GM18498 (cell line): ENCODE measurements at regions not wholly inside any gene's neighbourhood (a gene's known extent, or its start where the extent isn't known, plus 50 kb on each side); places are given as distances from the start of the nearest gene placed in this dataset.

Experiments
- ATAC-seq: cut with Tn5 transposase; IDR thresholded peaks from one replicate; pipeline ENCODE4 v1.9.1; 2021; ENCODE audit warnings: mild to moderate bottlenecking, moderate library complexity; ENCODE audit not compliant: unreplicated experiment

- ATAC-seq = no peak
Measured at GRCh38 chr17:5635949-5636348, 51.6 kb upstream of the NLRP1 start.

GRCh38 chr17:5638596-5638995 is 54.3 kb upstream of the NLRP1 start:
- ATAC-seq = no peak

- ATAC-seq = no peak
Measured at GRCh38 chr17:5640726-5641125, 56.4 kb upstream of the NLRP1 start.

- ATAC-seq = no peak
Measured at GRCh38 chr17:5642752-5643151, 58.4 kb upstream of the NLRP1 start.

- ATAC-seq = no peak
Measured at GRCh38 chr17:5644065-5644464, 59.8 kb upstream of the NLRP1 start.

DNA sequence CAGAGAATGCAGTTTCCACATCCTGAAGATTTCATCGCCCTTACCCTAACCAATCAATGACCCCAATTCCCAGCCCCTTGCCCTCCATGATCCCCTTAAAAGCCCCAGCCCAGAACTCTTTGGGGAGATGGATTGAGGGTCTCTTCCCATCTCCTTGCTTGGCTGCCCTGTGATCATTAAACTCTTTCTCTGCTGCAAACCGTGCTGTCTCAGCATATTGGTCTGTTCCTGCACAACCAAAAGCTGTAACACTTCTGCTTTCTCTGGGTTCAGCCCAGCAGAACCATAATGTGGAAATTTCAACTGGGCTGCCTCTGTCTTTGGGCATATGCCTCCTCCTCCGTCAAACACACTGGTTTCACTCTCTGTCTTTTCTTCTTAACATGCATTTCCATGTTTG is 67.0 kb upstream of the NLRP1 start:
- no peak for ATAC-seq

DNA sequence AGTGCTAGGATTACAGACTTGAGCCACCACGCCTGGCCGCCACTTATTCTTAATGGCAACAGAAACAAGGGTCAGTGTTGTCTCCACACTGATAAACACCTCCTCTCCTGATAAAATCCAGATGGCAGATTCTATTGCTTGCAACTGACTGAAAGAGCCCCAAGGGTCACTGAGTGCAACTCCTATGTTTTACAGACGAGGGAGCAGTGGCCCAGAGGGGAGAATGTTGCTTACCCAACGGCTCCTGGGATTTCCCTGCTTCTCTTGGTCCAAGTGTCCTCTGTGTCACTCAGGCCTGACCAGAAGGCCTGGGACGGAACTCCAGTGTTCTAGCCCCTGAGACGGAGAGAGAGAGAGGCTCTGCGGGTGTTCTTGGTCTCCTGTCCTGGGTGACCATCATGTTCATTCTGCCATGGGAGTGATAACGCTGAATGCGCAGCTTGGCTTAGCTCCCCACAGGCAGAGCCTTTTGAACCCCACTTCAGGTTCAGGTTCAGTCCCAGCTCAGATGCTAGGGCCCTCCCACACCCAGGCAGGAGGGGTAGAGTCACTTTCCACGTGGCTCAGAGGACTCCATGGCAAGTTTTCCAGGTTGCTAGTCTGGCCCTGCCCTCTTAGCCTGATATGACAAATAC is 77.3 kb upstream of the NLRP1 start:
- ATAC-seq = no peak

GRCh38 chr17:5662409-5663085 is 78.2 kb upstream of the NLRP1 start:
- no peak for ATAC-seq

GRCh38 chr17:5665164-5665563 is 80.9 kb upstream of the NLRP1 start:
- no peak for ATAC-seq

GRCh38 chr17:5667871-5668270 is 83.6 kb upstream of the NLRP1 start:
- ATAC-seq = no peak

GRCh38 chr17:5668557-5669138 is 84.3 kb upstream of the NLRP1 start:
- ATAC-seq = no peak

DNA sequence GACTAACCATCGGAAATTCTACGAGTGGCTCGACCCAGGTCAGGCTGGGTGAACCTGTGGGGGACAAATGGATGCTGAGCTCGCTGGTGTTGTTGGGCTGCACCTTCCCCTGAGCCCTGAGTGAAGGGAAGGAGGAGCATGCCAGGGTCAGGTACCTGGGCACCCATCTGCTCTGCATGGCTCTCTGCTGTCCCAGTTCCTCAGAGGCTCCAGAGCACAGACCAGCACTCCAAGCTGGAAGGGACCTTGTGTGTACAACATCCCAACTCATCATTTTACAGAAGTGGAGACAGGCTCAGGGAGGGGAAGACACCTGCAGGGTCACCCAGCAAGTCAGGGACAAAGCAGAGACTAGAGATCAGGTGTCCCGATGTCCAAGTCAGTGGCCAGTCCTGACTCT is 84.9 kb upstream of the NLRP1 start:
- ATAC-seq = no peak

DNA sequence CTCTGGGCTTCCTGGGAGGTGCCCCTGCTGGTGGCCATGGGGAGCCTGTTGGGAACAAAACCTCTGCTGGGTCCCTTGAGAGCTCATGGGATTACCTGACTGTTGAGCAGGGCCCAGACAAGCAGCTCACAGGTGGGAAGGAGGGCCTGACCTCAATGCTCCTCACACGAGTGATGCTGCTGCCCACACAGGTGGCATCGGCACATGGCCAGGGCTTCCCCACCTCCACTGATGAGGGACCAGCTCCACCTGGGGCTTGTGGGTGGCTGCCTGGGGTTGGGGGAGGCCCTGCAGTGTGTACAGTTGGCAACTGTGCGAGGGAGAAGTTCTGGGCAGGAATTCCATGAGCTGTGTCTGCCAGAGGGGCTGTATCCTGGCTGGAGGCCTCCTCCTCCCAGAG is 87.8 kb upstream of the NLRP1 start:
- no peak for ATAC-seq

DNA sequence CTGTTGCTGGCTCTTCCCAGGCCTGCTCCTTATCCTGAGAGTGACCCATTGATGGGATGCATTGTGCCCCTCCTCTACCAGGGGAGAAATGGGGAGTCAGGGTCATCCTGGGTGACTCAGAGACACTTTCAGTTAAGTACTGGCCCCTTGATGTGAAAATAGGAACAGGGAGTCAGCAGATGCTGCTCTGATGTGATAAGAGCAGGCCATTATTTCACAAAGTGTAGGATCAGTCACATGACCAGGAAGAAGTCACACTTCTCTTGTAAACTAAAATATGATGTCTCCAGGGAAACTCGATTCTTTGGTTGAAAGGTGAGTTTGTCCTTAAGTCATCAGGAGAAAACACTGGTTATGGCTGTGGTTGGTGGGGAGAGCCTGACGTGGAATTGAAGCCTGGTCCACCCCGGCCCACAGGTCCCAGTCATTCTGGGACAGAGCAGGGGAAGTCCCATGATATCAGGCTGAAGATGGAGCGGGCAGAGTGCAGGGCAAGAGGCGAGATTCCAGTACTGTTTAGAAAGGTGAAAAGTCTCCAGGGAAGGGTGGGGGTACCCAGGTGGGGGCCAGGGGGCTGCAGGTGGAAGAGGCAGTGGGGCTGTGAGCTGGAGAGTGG is 88.6 kb upstream of the NLRP1 start:
- no peak for ATAC-seq

GRCh38 chr17:5675625-5676421 is 91.5 kb upstream of the NLRP1 start:
- no peak for ATAC-seq

- ATAC-seq = no peak
Measured at GRCh38 chr17:5677620-5678019, 93.3 kb upstream of the NLRP1 start.

DNA sequence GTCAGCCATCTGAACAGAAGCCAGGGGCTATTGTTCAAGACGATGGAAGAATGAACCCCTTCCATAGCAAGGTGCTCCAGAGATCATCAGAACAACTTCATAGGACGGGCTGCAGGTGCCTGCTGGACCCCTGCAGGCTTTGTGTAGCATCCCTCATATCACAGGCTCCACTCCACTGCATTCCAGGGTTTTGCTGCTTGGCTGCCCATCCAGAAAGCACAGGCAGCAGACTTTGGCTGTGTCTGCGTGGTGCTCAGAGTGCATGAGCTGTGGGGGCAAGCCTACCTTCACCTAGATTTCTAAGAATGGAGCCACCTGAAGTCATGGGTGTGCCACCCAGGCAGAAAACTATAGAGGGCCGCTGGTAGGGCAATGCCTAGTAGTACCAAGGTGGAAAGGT is 93.9 kb upstream of the NLRP1 start:
- ATAC-seq = no peak

GRCh38 chr17:5680766-5681165 is 96.5 kb upstream of the NLRP1 start:
- no peak for ATAC-seq

DNA sequence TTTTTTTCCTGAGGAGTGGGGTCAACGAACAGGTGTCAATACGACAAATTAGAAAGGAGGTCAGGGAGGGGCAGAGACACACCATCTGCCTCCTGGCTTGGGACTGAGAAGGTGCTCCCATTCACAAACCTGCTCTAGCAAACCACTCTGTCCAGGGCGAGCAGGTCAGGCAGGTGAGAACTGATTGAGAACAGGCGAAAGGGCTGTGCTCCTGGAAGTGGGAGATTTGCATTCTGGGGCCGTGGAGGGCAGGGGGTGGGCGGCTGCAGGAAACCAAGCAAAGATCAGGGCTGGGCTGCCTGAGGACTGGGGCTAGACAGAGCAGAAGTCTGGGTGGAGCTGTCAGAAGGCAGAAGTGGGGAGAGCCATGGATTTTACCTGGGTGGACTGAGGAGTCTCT is 98.9 kb upstream of the NLRP1 start:
- no peak for ATAC-seq

GRCh38 chr17:5686074-5686635 is 101.8 kb upstream of the NLRP1 start:
- ATAC-seq = no peak

DNA sequence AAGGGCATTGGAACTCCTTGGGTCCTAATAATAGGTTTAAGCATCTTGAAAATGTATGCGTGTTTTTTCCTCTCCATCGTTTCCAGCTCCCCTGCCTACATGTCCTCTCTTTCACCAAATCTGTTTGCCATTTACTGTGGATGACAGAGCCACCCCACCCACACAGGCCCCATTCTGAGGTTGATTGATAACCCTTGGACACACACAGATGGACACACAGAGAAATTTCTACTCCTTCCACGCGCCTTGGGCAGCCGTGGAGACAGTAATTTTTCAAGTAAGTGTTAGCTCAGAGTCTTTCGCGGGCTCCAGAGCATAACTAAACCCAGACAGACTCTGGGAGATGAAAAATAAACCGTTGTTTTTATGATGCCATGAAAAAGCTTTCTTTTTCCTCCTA is 103.3 kb upstream of the NLRP1 start:
- no peak for ATAC-seq
